ENCODE measurements at regions not wholly inside any gene's neighbourhood (a gene's known extent, or its start where the extent isn't known, plus 50 kb on each side); places are given as distances from the start of the nearest gene placed in this dataset.
"Not testable (repeated sequence)": the region's sequence is repeated elsewhere in the genome, so short reads cannot be mapped to it uniquely, and the experiment has no call there.

DNA sequence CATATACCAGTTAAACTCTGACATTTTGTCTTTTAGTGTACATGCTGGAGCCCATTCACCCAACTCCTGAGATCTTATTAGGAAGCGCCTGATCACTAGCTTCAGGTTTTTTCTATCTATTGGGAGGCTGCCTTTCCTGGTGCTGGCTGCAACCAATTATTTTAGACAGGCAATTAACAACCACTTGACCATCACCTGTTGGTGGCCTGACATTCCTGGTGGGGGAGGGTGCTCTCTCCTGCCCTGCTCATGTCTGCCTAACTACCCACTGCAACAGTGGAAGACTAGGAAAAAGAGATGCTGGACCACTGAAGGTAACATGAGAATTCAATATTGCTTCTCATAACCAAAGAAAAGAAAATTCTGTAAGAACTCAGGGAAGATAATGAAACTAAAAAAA is 190.3 kb upstream of the GRM3 start:
- no peak overlapping the region for H3K4me3 Mint-ChIP-seq (ENCODE audit: unreplicated experiment)
- TF ChIP-seq, protein P1, sequence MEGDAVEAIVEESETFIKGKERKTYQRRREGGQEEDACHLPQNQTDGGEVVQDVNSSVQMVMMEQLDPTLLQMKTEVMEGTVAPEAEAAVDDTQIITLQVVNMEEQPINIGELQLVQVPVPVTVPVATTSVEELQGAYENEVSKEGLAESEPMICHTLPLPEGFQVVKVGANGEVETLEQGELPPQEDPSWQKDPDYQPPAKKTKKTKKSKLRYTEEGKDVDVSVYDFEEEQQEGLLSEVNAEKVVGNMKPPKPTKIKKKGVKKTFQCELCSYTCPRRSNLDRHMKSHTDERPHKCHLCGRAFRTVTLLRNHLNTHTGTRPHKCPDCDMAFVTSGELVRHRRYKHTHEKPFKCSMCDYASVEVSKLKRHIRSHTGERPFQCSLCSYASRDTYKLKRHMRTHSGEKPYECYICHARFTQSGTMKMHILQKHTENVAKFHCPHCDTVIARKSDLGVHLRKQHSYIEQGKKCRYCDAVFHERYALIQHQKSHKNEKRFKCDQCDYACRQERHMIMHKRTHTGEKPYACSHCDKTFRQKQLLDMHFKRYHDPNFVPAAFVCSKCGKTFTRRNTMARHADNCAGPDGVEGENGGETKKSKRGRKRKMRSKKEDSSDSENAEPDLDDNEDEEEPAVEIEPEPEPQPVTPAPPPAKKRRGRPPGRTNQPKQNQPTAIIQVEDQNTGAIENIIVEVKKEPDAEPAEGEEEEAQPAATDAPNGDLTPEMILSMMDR (IDR thresholded peaks at IDR 0.05; ENCODE audit: unreplicated experiment): no peak
- no peaks in the 10 kb centered on the region for H3K36me3 Mint-ChIP-seq (ENCODE audit: insufficient read depth, unreplicated experiment)
- H3K4me1 Mint-ChIP-seq (ENCODE audit: insufficient read depth, unreplicated experiment): no peaks in the 10 kb centered on the region
- no TSS peak for BruUV-seq (replicated peaks)
- ChIA-PET POLR2A (no interaction called here), CTCF (interaction anchor here (1.5 kb wide), 1 partner anchor 564 kb away, joined by 3 read pairs; no protein-coding TSS in a partner anchor)
- no peak overlapping the region for H3K27ac Mint-ChIP-seq (ENCODE audit: low read depth, unreplicated experiment)
- H3K27me3 Mint-ChIP-seq (ENCODE audit: insufficient read depth, unreplicated experiment): peaks cover 52% of the 10 kb centered on the region
- no peaks in the 10 kb centered on the region for H3K9me3 Mint-ChIP-seq (ENCODE audit: unreplicated experiment)
- DNase-seq (ENCODE audit: unreplicated experiment): no peak
- intact Hi-C loops (cut with micrococcal nuclease): no loop called here

DNA sequence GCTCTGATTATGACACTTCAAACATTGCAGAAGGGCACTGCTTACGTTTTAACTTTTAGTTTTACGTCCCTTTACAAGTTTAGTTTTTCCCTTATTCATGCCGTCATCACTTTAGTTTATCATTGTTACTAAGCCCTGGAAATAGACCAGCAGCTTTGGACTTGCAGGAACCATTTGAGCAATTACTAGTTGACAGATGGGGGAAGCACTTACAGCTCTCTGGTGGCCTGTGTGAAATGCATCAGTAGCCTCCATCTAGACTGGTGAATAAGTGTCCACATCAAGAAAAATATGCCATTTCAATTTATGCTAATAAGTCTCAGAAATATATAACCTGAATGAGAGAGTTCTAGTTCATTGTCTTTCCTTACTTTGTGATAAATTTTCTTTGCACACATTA is 194.9 kb upstream of the GRM3 start:
- intact Hi-C loops (cut with micrococcal nuclease): no loop called here
- ChIA-PET CTCF (interaction anchor here (1.2 kb wide), 1 partner anchor 21 kb away, joined by 5 read pairs; no protein-coding TSS in a partner anchor), POLR2A (interaction anchor here (0.7 kb wide), 1 partner anchor 1331 kb away, joined by 5 read pairs; no protein-coding TSS in a partner anchor)
- no peak for DNase-seq (ENCODE audit: unreplicated experiment)
- no TSS peak for BruUV-seq (replicated peaks)
- Mint-ChIP-seq H3K4me1 (ENCODE audit: insufficient read depth, unreplicated experiment) (no peaks in the 10 kb centered on the region), H3K4me3 (ENCODE audit: unreplicated experiment) (no peak overlapping the region), H3K27ac (ENCODE audit: low read depth, unreplicated experiment) (no peak overlapping the region), H3K9me3 (ENCODE audit: unreplicated experiment) (no peaks in the 10 kb centered on the region), H3K36me3 (ENCODE audit: insufficient read depth, unreplicated experiment) (no peaks in the 10 kb centered on the region), H3K27me3 (ENCODE audit: insufficient read depth, unreplicated experiment) (peaks cover 68% of the 10 kb centered on the region)
- TF ChIP-seq, protein P1 (IDR thresholded peaks at IDR 0.05; ENCODE audit: unreplicated experiment): no peak

DNA sequence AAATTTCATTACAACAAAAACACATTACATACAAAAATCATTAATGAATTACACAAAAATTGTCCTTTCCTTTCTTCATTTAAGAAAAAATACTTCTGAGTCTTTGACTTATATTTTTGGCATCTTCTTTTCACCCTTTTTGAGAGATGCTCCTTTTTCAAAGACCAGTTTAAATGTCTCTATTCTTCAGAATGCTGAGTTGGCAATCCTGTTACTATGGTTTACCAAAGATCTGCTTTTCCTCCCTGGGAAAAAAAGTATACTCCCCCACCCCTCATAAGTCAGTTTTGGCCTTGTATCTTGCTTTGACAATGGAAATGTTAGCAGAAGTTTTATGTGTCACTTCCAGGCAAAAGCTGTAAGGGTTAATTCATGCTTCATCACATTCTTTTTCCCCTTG is 198.4 kb upstream of the GRM3 start:
- intact Hi-C loops (cut with micrococcal nuclease): no loop called here
- Mint-ChIP-seq H3K36me3 (ENCODE audit: insufficient read depth, unreplicated experiment) (no peaks in the 10 kb centered on the region), H3K4me3 (ENCODE audit: unreplicated experiment) (no peak overlapping the region), H3K27me3 (ENCODE audit: insufficient read depth, unreplicated experiment) (peaks cover 48% of the 10 kb centered on the region), H3K27ac (ENCODE audit: low read depth, unreplicated experiment) (no peak overlapping the region), H3K9me3 (ENCODE audit: unreplicated experiment) (no peaks in the 10 kb centered on the region), H3K4me1 (ENCODE audit: insufficient read depth, unreplicated experiment) (no peaks in the 10 kb centered on the region)
- BruUV-seq (replicated peaks): no TSS peak
- TF ChIP-seq, protein P1 (IDR thresholded peaks at IDR 0.05; ENCODE audit: unreplicated experiment): no peak
- ChIA-PET CTCF (interaction anchor here (0.7 kb wide), 1 partner anchor 1134 kb away, joined by 3 read pairs; no protein-coding TSS in a partner anchor), POLR2A (no interaction called here)
- no peak for DNase-seq (ENCODE audit: unreplicated experiment)

DNA sequence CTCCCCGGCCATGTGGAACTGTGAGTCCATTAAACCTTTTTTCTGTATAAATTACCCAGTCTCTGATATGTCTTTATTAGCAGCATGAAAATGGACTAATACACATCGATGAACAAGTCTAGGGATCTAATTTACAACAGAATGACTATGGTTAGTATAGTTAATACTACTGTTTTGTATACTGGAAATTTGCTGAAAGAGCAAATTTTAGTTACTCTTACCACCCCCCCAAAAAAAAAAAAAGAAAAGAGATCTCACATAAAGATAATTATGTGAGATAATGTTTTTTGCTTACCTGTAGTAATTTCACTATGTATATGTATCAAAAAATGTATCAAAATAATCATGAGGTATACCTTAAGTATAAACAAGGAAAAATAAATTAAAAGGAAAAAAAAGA is 199.5 kb upstream of the GRM3 start:
- Mint-ChIP-seq H3K4me1 (ENCODE audit: insufficient read depth, unreplicated experiment) (no peaks in the 10 kb centered on the region), H3K27ac (ENCODE audit: low read depth, unreplicated experiment) (no peak overlapping the region), H3K9me3 (ENCODE audit: unreplicated experiment) (no peaks in the 10 kb centered on the region), H3K27me3 (ENCODE audit: insufficient read depth, unreplicated experiment) (peaks cover 44% of the 10 kb centered on the region), H3K36me3 (ENCODE audit: insufficient read depth, unreplicated experiment) (no peaks in the 10 kb centered on the region), H3K4me3 (ENCODE audit: unreplicated experiment) (no peak overlapping the region)
- POLR2A ChIA-PET: no interaction called here
- TF ChIP-seq, protein P1 (IDR thresholded peaks at IDR 0.05; ENCODE audit: unreplicated experiment): no peak
- no TSS peak for BruUV-seq (replicated peaks)
- no peak for DNase-seq (ENCODE audit: unreplicated experiment)
- CTCF ChIA-PET: no interaction called here
- intact Hi-C loops (cut with micrococcal nuclease): no loop called here

DNA sequence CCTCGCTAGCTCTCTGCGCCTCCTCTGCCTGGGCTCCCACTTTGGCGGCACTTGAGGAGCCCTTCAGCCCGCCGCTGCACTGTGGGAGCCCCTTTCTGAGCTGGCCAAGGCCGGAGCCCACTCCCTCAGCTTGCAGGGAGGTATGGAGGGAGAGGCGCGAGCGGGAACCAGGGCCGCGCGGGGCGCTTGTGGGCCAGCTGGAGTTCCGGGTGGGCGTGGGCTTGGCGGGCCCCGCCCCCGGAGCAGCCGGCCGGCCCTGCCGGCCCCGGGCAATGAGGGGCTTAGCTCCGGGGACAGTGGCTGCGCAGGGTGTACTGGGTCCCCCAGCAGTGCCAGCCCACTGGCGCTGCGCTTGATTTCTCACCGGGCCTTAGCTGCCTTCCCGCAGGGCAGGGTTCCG is 203.3 kb upstream of the GRM3 start:
- intact Hi-C loops (cut with micrococcal nuclease); POLR2A ChIA-PET; H3K9me3 Mint-ChIP-seq (ENCODE audit: unreplicated experiment); BruUV-seq (replicated peaks); H3K27ac Mint-ChIP-seq (ENCODE audit: low read depth, unreplicated experiment); H3K4me1 Mint-ChIP-seq (ENCODE audit: insufficient read depth, unreplicated experiment); DNase-seq (ENCODE audit: unreplicated experiment); H3K4me3 Mint-ChIP-seq (ENCODE audit: unreplicated experiment); H3K36me3 Mint-ChIP-seq (ENCODE audit: insufficient read depth, unreplicated experiment): not testable (repeated sequence)
- peaks cover 14% of the 10 kb centered on the region for H3K27me3 Mint-ChIP-seq (ENCODE audit: insufficient read depth, unreplicated experiment)
- CTCF ChIA-PET: interaction anchor here (0.7 kb wide), 1 partner anchor 1433 kb away, joined by 3 read pairs; no protein-coding TSS in a partner anchor

Measured in MCF 10A (cell line).